B cell (primary cell): ENCODE measurements at regions not wholly inside any gene's neighbourhood (a gene's known extent, or its start where the extent isn't known, plus 50 kb on each side); places are given as distances from the start of the nearest gene placed in this dataset.

ENCODE experiments used
- ATAC-seq: fragments of 200-7000 bp; cut with Tn5 transposase; one replicate; pipeline ENCODE4 v1.10.0; 2021; ENCODE audit warnings: low read depth, mild to moderate bottlenecking, moderate number of reproducible peaks, moderate library complexity
- CTCF ChIA-PET: fragments of 350-600 bp; sonication (Branson Sonifier 250); formaldehyde crosslinking; loops from one replicate; lab custom pipeline; 2021; ENCODE audit warnings: antibody characterized with exemption, inconsistent platforms; lab: Charles Lee
- POLR2A ChIA-PET: fragments of 350-600 bp; sonication (Branson Sonifier 250); formaldehyde crosslinking; loops from one replicate; lab custom pipeline; 2021; ENCODE audit warnings: antibody characterized with exemption; lab: Charles Lee
- DNase-seq: peaks from one replicate; pipeline ENCODE4 v3.0.0; 2013
- H2AFZ ChIP-seq: 2 replicates; pipeline ENCODE4 v1.6.1; 2012; ENCODE audit warnings: mild to moderate bottlenecking, low read depth, low read length; ENCODE audit not compliant: insufficient read depth, poor library complexity, severe bottlenecking
- H3K27ac ChIP-seq, 2 donors: 1 replicate in 1 of 2; 2 replicates in 1 of 2; pipeline ENCODE4 v1.5.1; 2012 to 2013; ENCODE audit warnings: low read length in 2 of 2, mild to moderate bottlenecking in 2 of 2, moderate library complexity in 1 of 2
- H3K27me3 ChIP-seq, 4 experiments: fragments of 200-600 bp in 1 of 4; sonication (generic) in 1 of 4; replicated peaks in 1 of 4; 1 replicate in 2 of 4; 2 replicates in 2 of 4; pipeline versions ENCODE4 v1.6.1 to v1.7.0; 2013 to 2016; ENCODE audit warnings: low read length in 3 of 4, mild to moderate bottlenecking in 2 of 4, mixed read lengths in 1 of 4, moderate library complexity in 1 of 4; ENCODE audit not compliant: insufficient read depth in 4 of 4, control insufficient read depth in 3 of 4; ENCODE audit errors: control extremely low read depth in 1 of 4
- H3K36me3 ChIP-seq, 2 experiments: replicated peaks in 1 of 2; 1 replicate in 1 of 2; 2 replicates in 1 of 2; pipeline versions ENCODE4 v1.6.1 to v1.7.1; 2013; ENCODE audit warnings: low read length in 1 of 2; ENCODE audit not compliant: insufficient read depth in 2 of 2, control insufficient read depth in 1 of 2; ENCODE audit errors: control extremely low read depth in 1 of 2, extremely low read depth in 1 of 2
- H3K4me1 ChIP-seq, 2 donors: fragments of 200-600 bp in 1 of 2; sonication (generic) in 1 of 2; 1 replicate in 1 of 2; 2 replicates in 1 of 2; pipeline versions ENCODE4 v1.5.1 to v1.6.1; 2013 to 2017; ENCODE audit warnings: low read length in 2 of 2; ENCODE audit not compliant: control insufficient read depth in 2 of 2, insufficient read depth in 2 of 2
- H3K4me2 ChIP-seq: replicated peaks from 2 replicates; pipeline ENCODE3; 2012; ENCODE audit warnings: mild to moderate bottlenecking, low read depth, low read length; ENCODE audit not compliant: poor library complexity, severe bottlenecking
- H3K4me3 ChIP-seq, 5 experiments: fragments of 200-600 bp in 1 of 5; sonication (generic) in 1 of 5; 1 replicate in 3 of 5; 2 replicates in 2 of 5; pipeline versions ENCODE4 v1.5.1 to v1.7.0; 2011 to 2016; ENCODE audit warnings: low read length in 4 of 5, mild to moderate bottlenecking in 4 of 5, low read depth in 2 of 5, control low read depth in 1 of 5, moderate library complexity in 1 of 5; ENCODE audit not compliant: insufficient read depth in 1 of 5; ENCODE audit errors: control extremely low read depth in 1 of 5, extremely low read depth in 1 of 5
- H3K79me2 ChIP-seq: fragments of 200-600 bp; sonication (generic); one replicate; pipeline ENCODE4 v1.6.0; 2016; ENCODE audit warnings: low read length; ENCODE audit not compliant: control insufficient read depth, insufficient read depth
- H3K9ac ChIP-seq: fragments of 200-600 bp; sonication (generic); 2 replicates; pipeline ENCODE4 v1.6.1; 2017; ENCODE audit warnings: mild to moderate bottlenecking, low read length, moderate library complexity
- H3K9me3 ChIP-seq, 3 donors: one replicate each; pipeline versions ENCODE4 v1.6.1 to v1.7.1; 2013; ENCODE audit warnings: low read length in 2 of 3; ENCODE audit not compliant: control insufficient read depth in 2 of 3, insufficient read depth in 1 of 3; ENCODE audit errors: control extremely low read depth in 1 of 3
- H4K20me1 ChIP-seq: 2 replicates; pipeline ENCODE4 v1.6.0; 2012; ENCODE audit warnings: mild to moderate bottlenecking, low read length; ENCODE audit not compliant: insufficient read depth, control insufficient read depth, poor library complexity, severe bottlenecking
- H3K27ac Mint-ChIP-seq: one replicate; pipeline ENCODE4 v1.8.0; 2021; ENCODE audit warnings: mixed read lengths
- H3K27me3 Mint-ChIP-seq: one replicate; pipeline ENCODE4 v1.8.0; 2021; ENCODE audit warnings: mixed read lengths
- H3K4me1 Mint-ChIP-seq: one replicate; pipeline ENCODE4 v1.8.0; 2021; ENCODE audit warnings: mixed read lengths
- H3K4me3 Mint-ChIP-seq: one replicate; pipeline ENCODE4 v1.8.0; 2021; ENCODE audit warnings: mixed read lengths
- H3K9me3 Mint-ChIP-seq: one replicate; pipeline ENCODE4 v1.8.0; 2022; ENCODE audit warnings: mixed read lengths; ENCODE audit not compliant: insufficient read depth
- EZH2 ChIP-seq: IDR thresholded peaks from 2 replicates; pipeline ENCODE4 v1.6.1; 2012; ENCODE audit warnings: borderline replicate concordance, low read depth, mild to moderate bottlenecking, moderate library complexity, low read length; ENCODE audit not compliant: insufficient read depth, poor library complexity, severe bottlenecking
- WGBS: methylation state at CpG from one replicate; pipeline ENCODE4 v1.1.5; 2013; ENCODE audit warnings: missing lambda C conversion rate; ENCODE audit not compliant: insufficient coverage; 5-methylcytosine and 5-hydroxymethylcytosine counted together
- intact Hi-C: fragments of 100-400 bp; cut with micrococcal nuclease; formaldehyde crosslinking; loops from one replicate; pipeline ENCODE4 v1.10.0; 2022
- TF ChIP-seq, protein P1 (sequence below): fragments of 200-600 bp; IDR thresholded peaks from one replicate; pipeline ENCODE4 v1.8.0; 2022; ENCODE audit warnings: antibody characterized with exemption, mild to moderate bottlenecking

GRCh38 chr5:56507351-56507930 is 274.3 kb upstream of the ANKRD55 start:
- Histone ChIP-seq H3K9ac (no peak overlapping the region), H2AFZ (no peak overlapping the region), H3K4me3 (no peak overlapping the region), H3K36me3 (no peaks in the 10 kb centered on the region), H3K27me3 (no peaks in the 10 kb centered on the region), H4K20me1 (no peaks in the 10 kb centered on the region), H3K9me3 (no peaks in the 10 kb centered on the region), H3K27ac (no peak overlapping the region), H3K4me2 (no peak overlapping the region), H3K4me1 (peaks cover 11 to 15% of the 10 kb centered on the region in 2 donors), H3K79me2 (no peaks in the 10 kb centered on the region)
- H3K4me3 Mint-ChIP-seq = no peak overlapping the region
- POLR2A ChIA-PET = no interaction called here
- H3K4me1 Mint-ChIP-seq = peaks cover 13% of the 10 kb centered on the region
- TF ChIP-seq, protein P1, sequence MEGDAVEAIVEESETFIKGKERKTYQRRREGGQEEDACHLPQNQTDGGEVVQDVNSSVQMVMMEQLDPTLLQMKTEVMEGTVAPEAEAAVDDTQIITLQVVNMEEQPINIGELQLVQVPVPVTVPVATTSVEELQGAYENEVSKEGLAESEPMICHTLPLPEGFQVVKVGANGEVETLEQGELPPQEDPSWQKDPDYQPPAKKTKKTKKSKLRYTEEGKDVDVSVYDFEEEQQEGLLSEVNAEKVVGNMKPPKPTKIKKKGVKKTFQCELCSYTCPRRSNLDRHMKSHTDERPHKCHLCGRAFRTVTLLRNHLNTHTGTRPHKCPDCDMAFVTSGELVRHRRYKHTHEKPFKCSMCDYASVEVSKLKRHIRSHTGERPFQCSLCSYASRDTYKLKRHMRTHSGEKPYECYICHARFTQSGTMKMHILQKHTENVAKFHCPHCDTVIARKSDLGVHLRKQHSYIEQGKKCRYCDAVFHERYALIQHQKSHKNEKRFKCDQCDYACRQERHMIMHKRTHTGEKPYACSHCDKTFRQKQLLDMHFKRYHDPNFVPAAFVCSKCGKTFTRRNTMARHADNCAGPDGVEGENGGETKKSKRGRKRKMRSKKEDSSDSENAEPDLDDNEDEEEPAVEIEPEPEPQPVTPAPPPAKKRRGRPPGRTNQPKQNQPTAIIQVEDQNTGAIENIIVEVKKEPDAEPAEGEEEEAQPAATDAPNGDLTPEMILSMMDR = no peak
- TF ChIP-seq EZH2 = no peak
- no peaks in the 10 kb centered on the region for H3K27me3 Mint-ChIP-seq
- DNase-seq = no peak
- no peak for ATAC-seq
- no CpG with 5 or more reads among the region's 2 CpGs for WGBS
- CTCF ChIA-PET = no interaction called here
- no peak overlapping the region for H3K27ac Mint-ChIP-seq
- intact Hi-C loops = no loop called here
- no peaks in the 10 kb centered on the region for H3K9me3 Mint-ChIP-seq

- H3K4me3 ChIP-seq = no peak overlapping the region
- H3K27ac Mint-ChIP-seq = no peak overlapping the region
- H3K27ac ChIP-seq = no peak overlapping the region
- DNase-seq (no peak), ATAC-seq (no peak)
- H3K27me3 Mint-ChIP-seq = no peaks in the 10 kb centered on the region
- H3K4me2 ChIP-seq = no peak overlapping the region
- H3K4me1 ChIP-seq = peaks cover 21 to 23% of the 10 kb centered on the region in 2 donors
- no peaks in the 10 kb centered on the region for H4K20me1 ChIP-seq
- no peaks in the 10 kb centered on the region for H3K9me3 ChIP-seq
- H3K4me3 Mint-ChIP-seq = no peak overlapping the region
- H3K9me3 Mint-ChIP-seq = peaks cover 2% of the 10 kb centered on the region
- no peak overlapping the region for H2AFZ ChIP-seq
- H3K79me2 ChIP-seq = no peaks in the 10 kb centered on the region
- 36% methylated on average over 2 of the region's 4 CpGs for WGBS
- intact Hi-C loops = no loop called here
- CTCF ChIA-PET = interaction anchor here (1.6 kb wide), 1 partner anchor 235 kb away, joined by 5 read pairs; no protein-coding TSS in a partner anchor
- POLR2A ChIA-PET = no interaction called here
- no peaks in the 10 kb centered on the region for H3K36me3 ChIP-seq
- peaks cover 21% of the 10 kb centered on the region for H3K4me1 Mint-ChIP-seq
- no peak overlapping the region for H3K9ac ChIP-seq
- H3K27me3 ChIP-seq = no peaks in the 10 kb centered on the region
- TF ChIP-seq EZH2 = no peak
- TF ChIP-seq, protein P1 = no peak
Observed at GRCh38 chr5:56506211-56506965, 273.3 kb upstream of the ANKRD55 start.
